Stimulated activated CD4-positive, alpha-beta T cell treated with anti-CD3 and anti-CD28 coated beads, Interleukin-12 subunit alpha, Interleukin-12 subunit beta, amount 100 ng/mL, for 4 hours (primary cell): ENCODE measurements at regions not wholly inside any gene's neighbourhood (a gene's known extent, or its start where the extent isn't known, plus 50 kb on each side); places are given as distances from the start of the nearest gene placed in this dataset.

Experiments used
- DNase-seq: peaks from one replicate; pipeline ENCODE4 v3.0.0-alpha.2; 2020

- no peak for DNase-seq
Observed at GRCh38 chr14:47739541-47739940, 64.1 kb upstream of the MDGA2 start.

GRCh38 chr14:47730296-47730695 is 54.9 kb upstream of the MDGA2 start:
- DNase-seq = no peak
